DMS114 treated with DMSO at 0.1 percent for 48 hours (cell line): ENCODE measurements at regions not wholly inside any gene's neighbourhood (a gene's known extent, or its start where the extent isn't known, plus 50 kb on each side); places are given as distances from the start of the nearest gene placed in this dataset.

ENCODE experiments used
- DNase-seq: peaks from one replicate; lab custom pipeline; 2025; ENCODE audit not compliant: unreplicated experiment; lab: John Stamatoyannopoulos, UW

- DNase-seq = no peak
Measured at GRCh38 chr10:117669122-117669521, 126.6 kb downstream of the EMX2 start.

- DNase-seq = no peak
Measured at GRCh38 chr10:117670116-117670904, 127.8 kb downstream of the EMX2 start.

- no peak for DNase-seq
Measured at GRCh38 chr10:117673230-117674010, 130.9 kb downstream of the EMX2 start.

- DNase-seq = no peak
Measured at GRCh38 chr10:117674201-117674600, 131.7 kb downstream of the EMX2 start.

- DNase-seq = no peak
Measured at GRCh38 chr10:117674646-117675045, 132.1 kb downstream of the EMX2 start.

GRCh38 chr10:117675514-117676055 is 133.0 kb downstream of the EMX2 start:
- no peak for DNase-seq

GRCh38 chr10:117677239-117677638 is 134.7 kb downstream of the EMX2 start:
- DNase-seq = no peak

GRCh38 chr10:117677890-117678500 is 135.4 kb downstream of the EMX2 start:
- no peak for DNase-seq

- no peak for DNase-seq
Measured at GRCh38 chr10:117680601-117681000, 138.1 kb downstream of the EMX2 start.

GRCh38 chr10:117681104-117681503 is 138.6 kb downstream of the EMX2 start:
- no peak for DNase-seq

GRCh38 chr10:117684046-117684610 is 141.6 kb downstream of the EMX2 start:
- DNase-seq = no peak

- DNase-seq = no peak
Measured at GRCh38 chr10:117684672-117685211, 142.2 kb downstream of the EMX2 start.

- no peak for DNase-seq
Measured at GRCh38 chr10:117685431-117685830, 142.9 kb downstream of the EMX2 start.

- DNase-seq = no peak
Measured at GRCh38 chr10:117686606-117687005, 144.1 kb downstream of the EMX2 start.

GRCh38 chr10:117688358-117688757 is 145.8 kb downstream of the EMX2 start:
- DNase-seq = no peak

GRCh38 chr10:117689566-117689965 is 147.0 kb downstream of the EMX2 start:
- DNase-seq = no peak

- no peak for DNase-seq
Measured at GRCh38 chr10:117690359-117690758, 147.8 kb downstream of the EMX2 start.

GRCh38 chr10:117694190-117694589 is 151.6 kb downstream of the EMX2 start:
- DNase-seq = no peak

- DNase-seq = no peak
Measured at GRCh38 chr10:117697402-117697801, 154.9 kb downstream of the EMX2 start.

- no peak for DNase-seq
Measured at GRCh38 chr10:117698809-117699208, 156.3 kb downstream of the EMX2 start.
